ENCODE measurements at regions not wholly inside any gene's neighbourhood (a gene's known extent, or its start where the extent isn't known, plus 50 kb on each side); places are given as distances from the start of the nearest gene placed in this dataset.

DNA sequence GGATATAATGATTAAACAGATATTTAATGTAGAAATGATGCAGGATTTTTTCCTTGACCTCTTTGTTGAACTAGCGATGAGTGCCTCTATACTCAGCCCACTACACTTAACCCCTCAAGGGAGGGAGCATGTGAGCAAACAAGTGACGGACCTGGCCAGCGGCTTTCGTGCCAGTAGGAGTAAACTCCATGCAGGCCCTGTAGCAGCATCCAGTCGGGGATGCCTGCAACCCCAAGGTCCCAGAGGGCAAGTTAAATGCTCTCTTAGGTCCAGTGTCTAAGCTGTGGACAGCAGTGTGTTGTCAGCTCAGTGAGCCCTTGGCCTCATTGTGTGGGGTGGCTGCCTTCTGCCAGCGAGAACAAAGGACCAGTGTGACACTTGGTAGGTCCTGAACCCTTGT, 708.7 kb downstream of the TECRL start (continued):
- TF ChIP-seq, protein P1, sequence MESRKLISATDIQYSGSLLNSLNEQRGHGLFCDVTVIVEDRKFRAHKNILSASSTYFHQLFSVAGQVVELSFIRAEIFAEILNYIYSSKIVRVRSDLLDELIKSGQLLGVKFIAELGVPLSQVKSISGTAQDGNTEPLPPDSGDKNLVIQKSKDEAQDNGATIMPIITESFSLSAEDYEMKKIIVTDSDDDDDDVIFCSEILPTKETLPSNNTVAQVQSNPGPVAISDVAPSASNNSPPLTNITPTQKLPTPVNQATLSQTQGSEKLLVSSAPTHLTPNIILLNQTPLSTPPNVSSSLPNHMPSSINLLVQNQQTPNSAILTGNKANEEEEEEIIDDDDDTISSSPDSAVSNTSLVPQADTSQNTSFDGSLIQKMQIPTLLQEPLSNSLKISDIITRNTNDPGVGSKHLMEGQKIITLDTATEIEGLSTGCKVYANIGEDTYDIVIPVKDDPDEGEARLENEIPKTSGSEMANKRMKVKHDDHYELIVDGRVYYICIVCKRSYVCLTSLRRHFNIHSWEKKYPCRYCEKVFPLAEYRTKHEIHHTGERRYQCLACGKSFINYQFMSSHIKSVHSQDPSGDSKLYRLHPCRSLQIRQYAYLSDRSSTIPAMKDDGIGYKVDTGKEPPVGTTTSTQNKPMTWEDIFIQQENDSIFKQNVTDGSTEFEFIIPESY (IDR thresholded peaks at IDR 0.05; ENCODE audit: borderline replicate concordance, low read depth) = no peak
- TF ChIP-seq GATA2 (CRISPR knock-in tag; IDR thresholded peaks at IDR 0.05) = no peak

DNA sequence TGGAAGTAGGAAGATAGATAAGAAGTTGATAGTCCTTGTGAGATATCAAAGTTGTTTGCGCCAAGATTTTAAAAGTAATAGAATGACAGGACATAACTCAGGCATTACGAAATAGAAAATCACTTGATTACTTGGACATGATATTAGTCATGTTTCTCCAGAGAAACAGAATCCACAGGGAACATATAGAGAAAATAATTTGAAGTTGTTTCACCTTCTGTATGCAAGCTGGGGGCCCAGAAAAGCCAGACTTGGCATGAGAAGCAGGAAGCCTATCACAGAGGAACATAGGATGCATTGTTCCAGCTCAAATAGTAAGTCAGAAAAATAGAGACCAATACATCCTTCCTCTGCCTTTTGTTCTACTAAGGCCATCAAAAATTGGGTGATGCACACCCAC, 715.9 kb downstream of the TECRL start:
- ChIA-PET POLR2A (no interaction called here), CTCF (no interaction called here)
- Histone ChIP-seq H3K36me3 (replicated peaks in 1 of 2; ENCODE audit: control insufficient read depth in 1 of 2, insufficient read depth in 2 of 2, low read length in 1 of 2) (no peaks in the 10 kb centered on the region), H3K4me3 (ENCODE audit: low read depth in 2 of 2, low read length in 1 of 2) (no peak overlapping the region), H2AFZ (ENCODE audit: low read depth) (no peak overlapping the region), H3K9me3 (no peaks in the 10 kb centered on the region), H3K9ac (no peak overlapping the region), H3K9me2 (no peaks in the 10 kb centered on the region), H3F3A (replicated peaks; ENCODE audit: insufficient read depth) (no peaks in the 10 kb centered on the region), H3K4me1 (ENCODE audit: control insufficient read depth in 1 of 2, insufficient read depth in 2 of 2, low read depth in 1 of 2, low read length in 1 of 2) (no peaks in the 10 kb centered on the region), H3K4me2 (no peak overlapping the region), H4K20me1 (ENCODE audit: insufficient read depth) (no peaks in the 10 kb centered on the region), H3K79me2 (ENCODE audit: insufficient read depth) (no peaks in the 10 kb centered on the region), H3K27me3 (ENCODE audit: insufficient read depth) (no peaks in the 10 kb centered on the region), H3K27ac (ENCODE audit: low read depth in 2 of 2, low read length in 1 of 2) (no peak overlapping the region)
- no peak for TF ChIP-seq SIN3A (IDR thresholded peaks at IDR 0.05; ENCODE audit: borderline replicate concordance, low read depth, low read length)
- TF ChIP-seq, protein P1 (IDR thresholded peaks at IDR 0.05; ENCODE audit: borderline replicate concordance, low read depth) = no peak
- TF ChIP-seq JUND (IDR thresholded peaks at IDR 0.05) = no peak
- TF ChIP-seq RAD21 (IDR thresholded peaks at IDR 0.05; ENCODE audit: low read length) = no peak
- TF ChIP-seq, protein P2, sequence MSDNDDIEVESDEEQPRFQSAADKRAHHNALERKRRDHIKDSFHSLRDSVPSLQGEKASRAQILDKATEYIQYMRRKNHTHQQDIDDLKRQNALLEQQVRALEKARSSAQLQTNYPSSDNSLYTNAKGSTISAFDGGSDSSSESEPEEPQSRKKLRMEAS (IDR thresholded peaks at IDR 0.05; ENCODE audit: low read depth) = no peak
- TF ChIP-seq SMC3 (IDR thresholded peaks at IDR 0.05; ENCODE audit: low read depth, low read length) = no peak
- DNase-seq = no peak
- WGBS (ENCODE audit: low lambda C conversion rate) = 47% methylated on average over 2 of the region's 2 CpGs

DNA sequence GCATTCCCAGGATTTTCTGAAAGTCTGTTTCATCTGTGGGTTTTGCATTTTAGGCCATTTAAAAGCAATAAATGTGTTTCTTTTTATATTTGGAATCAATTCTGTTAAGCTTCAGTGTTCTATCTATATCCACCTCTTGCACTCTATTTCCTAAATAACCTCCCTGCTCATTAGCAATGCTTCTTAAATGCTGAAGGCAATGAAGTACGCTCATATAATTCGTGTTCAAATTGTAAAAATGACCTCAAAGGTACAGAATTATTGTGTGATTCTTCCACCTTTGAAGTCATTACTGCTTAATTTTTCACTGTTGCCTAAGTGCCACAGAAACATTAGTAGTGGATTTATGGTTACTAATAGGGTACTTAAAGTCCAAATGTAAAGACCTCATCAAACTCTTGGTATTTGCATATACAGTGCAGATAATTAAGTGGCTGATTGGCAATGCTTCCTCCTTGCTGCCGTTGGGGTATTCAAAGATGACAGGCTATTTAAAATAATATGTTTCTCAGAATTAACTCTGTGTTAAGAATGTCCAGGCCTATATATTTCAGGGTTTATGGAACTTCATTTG, 730.8 kb downstream of the TECRL start:
- POLR2A ChIA-PET = no interaction called here
- Histone ChIP-seq H3K9me2 (no peaks in the 10 kb centered on the region), H2AFZ (ENCODE audit: low read depth) (no peak overlapping the region), H3F3A (replicated peaks; ENCODE audit: insufficient read depth) (no peaks in the 10 kb centered on the region), H3K27ac (ENCODE audit: low read depth in 2 of 2, low read length in 1 of 2) (no peak overlapping the region), H3K9ac (no peak overlapping the region), H3K36me3 (replicated peaks in 1 of 2; ENCODE audit: control insufficient read depth in 1 of 2, insufficient read depth in 2 of 2, low read length in 1 of 2) (no peaks in the 10 kb centered on the region), H3K27me3 (ENCODE audit: insufficient read depth) (no peaks in the 10 kb centered on the region), H3K4me2 (no peak overlapping the region), H3K4me1 (ENCODE audit: control insufficient read depth in 1 of 2, insufficient read depth in 2 of 2, low read depth in 1 of 2, low read length in 1 of 2) (no peaks in the 10 kb centered on the region), H3K79me2 (ENCODE audit: insufficient read depth) (no peaks in the 10 kb centered on the region), H3K9me3 (no peaks in the 10 kb centered on the region), H3K4me3 (ENCODE audit: low read depth in 2 of 2, low read length in 1 of 2) (no peak overlapping the region), H4K20me1 (ENCODE audit: insufficient read depth) (no peaks in the 10 kb centered on the region)
- TF ChIP-seq GABPA (IDR thresholded peaks at IDR 0.05; ENCODE audit: low read depth) (no peak), JUND (IDR thresholded peaks at IDR 0.05) (no peak), FOXM1 (IDR thresholded peaks at IDR 0.05; ENCODE audit: low read depth) (no peak), EZH2phosphoT487 (IDR thresholded peaks at IDR 0.05; ENCODE audit: borderline replicate concordance, low read depth) (no peak), FOXJ3 (CRISPR knock-in tag; IDR thresholded peaks at IDR 0.05) (no peak), RAD21 (IDR thresholded peaks at IDR 0.05; ENCODE audit: low read length) (no peak), NFIC (IDR thresholded peaks at IDR 0.05; ENCODE audit: borderline replicate concordance) (no peak), RXRA (IDR thresholded peaks at IDR 0.05; ENCODE audit: borderline replicate concordance, low read depth) (no peak), SMC3 (IDR thresholded peaks at IDR 0.05; ENCODE audit: low read depth, low read length) (no peak), CHD2 (IDR thresholded peaks at IDR 0.05; ENCODE audit: low read length, partially characterized antibody) (no peak), TCF12 (IDR thresholded peaks at IDR 0.05) (no peak), FOSL2 (IDR thresholded peaks at IDR 0.05; ENCODE audit: borderline replicate concordance, low read depth) (no peak), TEAD4 (IDR thresholded peaks at IDR 0.05; ENCODE audit: borderline replicate concordance, insufficient read depth) (no peak), MXI1 (IDR thresholded peaks at IDR 0.05; ENCODE audit: low read depth, low read length) (no peak)
- TF ChIP-seq, protein P3, sequence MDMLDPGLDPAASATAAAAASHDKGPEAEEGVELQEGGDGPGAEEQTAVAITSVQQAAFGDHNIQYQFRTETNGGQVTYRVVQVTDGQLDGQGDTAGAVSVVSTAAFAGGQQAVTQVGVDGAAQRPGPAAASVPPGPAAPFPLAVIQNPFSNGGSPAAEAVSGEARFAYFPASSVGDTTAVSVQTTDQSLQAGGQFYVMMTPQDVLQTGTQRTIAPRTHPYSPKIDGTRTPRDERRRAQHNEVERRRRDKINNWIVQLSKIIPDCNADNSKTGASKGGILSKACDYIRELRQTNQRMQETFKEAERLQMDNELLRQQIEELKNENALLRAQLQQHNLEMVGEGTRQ (IDR thresholded peaks at IDR 0.05; ENCODE audit: borderline replicate concordance, low read depth, low read length) = no peak
- TF ChIP-seq, protein P1 (IDR thresholded peaks at IDR 0.05; ENCODE audit: borderline replicate concordance, low read depth) = no peak
- CTCF ChIA-PET = interaction anchor here (1.4 kb wide), 1 partner anchor 21 kb away, joined by 4 read pairs; no protein-coding TSS in a partner anchor
- WGBS (ENCODE audit: low lambda C conversion rate) = 4% methylated on average over 3 of the region's 3 CpGs
- DNase-seq = no peak
